Heart left ventricle (tissue), 16 donors: ENCODE measurements at regions not wholly inside any gene's neighbourhood (a gene's known extent, or its start where the extent isn't known, plus 50 kb on each side); places are given as distances from the start of the nearest gene placed in this dataset.

Experiments used
- ATAC-seq, 4 donors: fragments of 200-7000 bp; cut with Tn5 transposase; one replicate each; pipeline ENCODE4 v1.9.1; 2020 to 2022; ENCODE audit warnings: moderate library complexity in 4 of 4, mild to moderate bottlenecking in 3 of 4, moderate number of reproducible peaks in 1 of 4
- DNase-seq, 5 donors: peaks; one replicate each; pipeline ENCODE4 v3.0.0-alpha.2; 2020
- H3K27ac ChIP-seq, 12 donors: fragments of 200-600 bp; sonication (generic) in 4 of 12; one replicate each; pipeline versions ENCODE4 v1.5.0 to v1.8.0; 2016 to 2022; ENCODE audit warnings: mild to moderate bottlenecking in 2 of 12
- H3K27me3 ChIP-seq, 9 donors: fragments of 200-600 bp; sonication (generic) in 2 of 9; one replicate each; pipeline versions ENCODE4 v1.5.1 to v1.8.0; 2016 to 2022; ENCODE audit warnings: mild to moderate bottlenecking in 3 of 9
- H3K36me3 ChIP-seq, 9 donors: fragments of 200-600 bp; sonication (generic) in 2 of 9; one replicate each; pipeline versions ENCODE4 v1.5.0 to v1.8.0; 2018 to 2022; ENCODE audit warnings: mild to moderate bottlenecking in 2 of 9
- H3K4me1 ChIP-seq, 12 donors: fragments of 200-600 bp; sonication (generic) in 4 of 12; one replicate each; pipeline versions ENCODE4 v1.5.0 to v1.8.0; 2016 to 2022; ENCODE audit warnings: mild to moderate bottlenecking in 3 of 12
- H3K4me3 ChIP-seq, 12 donors: fragments of 200-600 bp; sonication (generic) in 4 of 12; one replicate each; pipeline versions ENCODE4 v1.5.0 to v1.8.0; 2017 to 2022; ENCODE audit warnings: mild to moderate bottlenecking in 9 of 12, moderate library complexity in 4 of 12
- H3K9me3 ChIP-seq, 12 donors: fragments of 200-600 bp; sonication (generic) in 4 of 12; one replicate each; pipeline versions ENCODE4 v1.5.0 to v1.8.0; 2016 to 2022; ENCODE audit warnings: mild to moderate bottlenecking in 1 of 12
- CTCF ChIP-seq, 12 donors: fragments of 200-600 bp; sonication (generic) in 4 of 12; IDR thresholded peaks; one replicate each; pipeline versions ENCODE4 v1.5.0 to v1.8.0; 2018 to 2022; ENCODE audit warnings: antibody characterized with exemption in 12 of 12, mild to moderate bottlenecking in 5 of 12
- POLR2A ChIP-seq, 2 donors: fragments of 450-650 bp; IDR thresholded peaks; one replicate each; pipeline ENCODE4 v1.6.1; 2017; ENCODE audit warnings: antibody characterized with exemption in 2 of 2, mild to moderate bottlenecking in 2 of 2, moderate library complexity in 2 of 2
- WGBS, 4 donors: extraction: QIAGEN DNeasy Blood & Tissue Kit in 2 of 4; methylation state at CpG; one replicate each; pipeline versions ENCODE4 v1.1.5 to v1.1.7; 2013 to 2018; 5-methylcytosine and 5-hydroxymethylcytosine counted together
- intact Hi-C, 10 donors: fragments of 100-400 bp; cut with DNase I; formaldehyde crosslinking; loops; one replicate each; pipeline versions ENCODE4 v1.11.1 to v1.14.2; 2022
- donor health status: ischemic (EF 13 %, LVEDD 7.1; RV severe dilation, severe dysfunction).
- donor health status: healthy with polysubstance abuse.
- donor health status: DM: no; HTN: yes; CAD: no.
- donor health status: DM: no; HTN: no; CAD: no.
- donor health status: ischemic (EF 25% LVEDD 6.9; RV normal size, moderate dysfunction).
- donor health status: ischemic (EF 25% LVEDD 5.7; RV mildly dilated, moderate dysfunction).
- donor health status: healthy.
- donor health status: DM: yes; HTN: yes; CAD: no.
- donor health status: ischemic (EF 35%, LVEDD 5.7; RV mildly dilated, moderate dysfunction).
- donor health status: nonischemic (EF 11% LVEDD 7.7; RV severe dilation, severe dysfunction).
- donor health status: DM: yes; HTN: yes; CAD: no.
- donor health status: PGD.
- donor health status: ischemic (EF 29% LVEDD 5.4; RV normal size, mild dysfunction).
- donor health status: nonischemic (EF 23%, LVEDD 6.1; RV moderate dilation, normal function).

- Histone ChIP-seq H3K4me3 (no peak overlapping the region), H3K36me3 (no peaks in the 10 kb centered on the region), H3K4me1 (peaks cover 0 to 24% (median 4%) of the 10 kb centered on the region in 12 donors), H3K27ac (no peak overlapping the region), H3K27me3 (no peaks in the 10 kb centered on the region), H3K9me3 (no peaks in the 10 kb centered on the region)
- intact Hi-C loops: no loop called here
- TF ChIP-seq CTCF (IDR thresholded peaks at IDR 0.05): no peak
- DNase-seq: no peak
- no peak for ATAC-seq
- 91 to 92% (median 92%) methylated on average over 3 of the region's 3 CpGs for WGBS, 4 donors
Measured at GRCh38 chr12:24539646-24540045, 409.3 kb downstream of the BCAT1 start.

- no peaks in the 10 kb centered on the region for H3K27me3 ChIP-seq
- H3K4me1 ChIP-seq: peaks cover 0 to 29% (median 5%) of the 10 kb centered on the region in 12 donors
- no peak for TF ChIP-seq CTCF (IDR thresholded peaks at IDR 0.05)
- no peak for TF ChIP-seq POLR2A (IDR thresholded peaks at IDR 0.05)
- H3K4me3 ChIP-seq: peak overlapping the region in 1 of 12 donors; percentile 8
- intact Hi-C loops: no loop called here
- no peaks in the 10 kb centered on the region for H3K9me3 ChIP-seq
- WGBS, 4 donors: 48 to 64% (median 51%) methylated on average over 3 of the region's 3 CpGs
- DNase-seq (no peak), ATAC-seq (no peak)
- no peaks in the 10 kb centered on the region for H3K36me3 ChIP-seq
- H3K27ac ChIP-seq: peak overlapping the region in 5 of 12 donors; percentile 0 to 36 (median 7)
Measured at GRCh38 chr12:24537083-24537860, 411.6 kb downstream of the BCAT1 start.

GRCh38 chr12:24535334-24536069, 413.4 kb downstream of the BCAT1 start:
- peak overlapping the region in 10 of 12 donors; percentile 6 to 60 (median 38) for H3K27ac ChIP-seq
- no peak for TF ChIP-seq CTCF (IDR thresholded peaks at IDR 0.05)
- TF ChIP-seq POLR2A (IDR thresholded peaks at IDR 0.05): no peak
- ATAC-seq (no peak), DNase-seq (no peak)
- intact Hi-C loops: no loop called here
- H3K27me3 ChIP-seq: no peaks in the 10 kb centered on the region
- 51 to 66% (median 60%) methylated on average over 6 of the region's 6 CpGs for WGBS, 4 donors
- peak overlapping the region in 1 of 12 donors; percentile 3 for H3K4me3 ChIP-seq
- no peaks in the 10 kb centered on the region for H3K36me3 ChIP-seq
- H3K4me1 ChIP-seq: peaks cover 0 to 29% (median 5%) of the 10 kb centered on the region in 12 donors
- H3K9me3 ChIP-seq: no peaks in the 10 kb centered on the region

GRCh38 chr12:24534622-24535021, 414.3 kb downstream of the BCAT1 start:
- WGBS, 4 donors: 50 to 67% (median 56%) methylated on average over 4 of the region's 4 CpGs
- no peaks in the 10 kb centered on the region for H3K27me3 ChIP-seq
- no peak for TF ChIP-seq CTCF (IDR thresholded peaks at IDR 0.05)
- peak overlapping the region in 7 of 12 donors; percentile 6 to 60 (median 42) for H3K27ac ChIP-seq
- intact Hi-C loops: no loop called here
- ATAC-seq (peak; percentile 48 to 75 (median 54)), DNase-seq (peak; percentile 48 to 68 (median 57))
- H3K4me1 ChIP-seq: peaks cover 0 to 29% (median 5%) of the 10 kb centered on the region in 12 donors
- H3K9me3 ChIP-seq: no peaks in the 10 kb centered on the region
- no peaks in the 10 kb centered on the region for H3K36me3 ChIP-seq
- peak overlapping the region in 1 of 12 donors; percentile 3 for H3K4me3 ChIP-seq
